Calu3 (cell line): ENCODE measurements at regions not wholly inside any gene's neighbourhood (a gene's known extent, or its start where the extent isn't known, plus 50 kb on each side); places are given as distances from the start of the nearest gene placed in this dataset.
A peak's percentile ranks its signal among the peaks of the same experiment; 100 is the strongest.

Experiments
- BruUV-seq: library from RNA; stranded (reverse); fragments of 400-500 nt; replicated peaks from 2 replicates; lab custom pipeline; 2021; lab: Mats Ljungman, UMichigan
- CTCF ChIA-PET: fragments of 300-600 bp; sonication (Branson Sonifier 250); formaldehyde crosslinking; loops from one replicate; lab custom pipeline; 2022; ENCODE audit warnings: antibody characterized with exemption; lab: Charles Lee
- DNase-seq: peaks from one replicate; pipeline ENCODE4 v3.0.0; 2022
- H3K27ac Mint-ChIP-seq: one replicate; pipeline ENCODE4 v1.8.0; 2022; ENCODE audit warnings: mixed read lengths; ENCODE audit not compliant: unreplicated experiment
- H3K27me3 Mint-ChIP-seq: one replicate; pipeline ENCODE4 v1.8.0; 2022; ENCODE audit warnings: mixed read lengths; ENCODE audit not compliant: unreplicated experiment
- H3K36me3 Mint-ChIP-seq: one replicate; pipeline ENCODE4 v1.8.0; 2022; ENCODE audit warnings: mild to moderate bottlenecking, moderate library complexity, mixed read lengths; ENCODE audit not compliant: insufficient read depth, unreplicated experiment
- H3K4me1 Mint-ChIP-seq: one replicate; pipeline ENCODE4 v1.8.0; 2022; ENCODE audit warnings: mild to moderate bottlenecking, low read depth, mixed read lengths; ENCODE audit not compliant: unreplicated experiment
- H3K4me3 Mint-ChIP-seq: one replicate; pipeline ENCODE4 v1.8.0; 2022; ENCODE audit warnings: mild to moderate bottlenecking, low read depth, moderate library complexity, mixed read lengths; ENCODE audit not compliant: unreplicated experiment
- H3K9me3 Mint-ChIP-seq: one replicate; pipeline ENCODE4 v1.8.0; 2022; ENCODE audit warnings: low read depth, mixed read lengths; ENCODE audit not compliant: unreplicated experiment
- intact Hi-C: fragments of 100-400 bp; cut with micrococcal nuclease; formaldehyde crosslinking; loops from one replicate; pipeline ENCODE4 v1.10.0; 2022; ENCODE audit not compliant: unreplicated experiment
- TF ChIP-seq, protein P1 (sequence below): fragments of 200-600 bp; IDR thresholded peaks from one replicate; pipeline ENCODE4 v1.8.0; 2022; ENCODE audit warnings: antibody characterized with exemption; ENCODE audit not compliant: unreplicated experiment

DNA sequence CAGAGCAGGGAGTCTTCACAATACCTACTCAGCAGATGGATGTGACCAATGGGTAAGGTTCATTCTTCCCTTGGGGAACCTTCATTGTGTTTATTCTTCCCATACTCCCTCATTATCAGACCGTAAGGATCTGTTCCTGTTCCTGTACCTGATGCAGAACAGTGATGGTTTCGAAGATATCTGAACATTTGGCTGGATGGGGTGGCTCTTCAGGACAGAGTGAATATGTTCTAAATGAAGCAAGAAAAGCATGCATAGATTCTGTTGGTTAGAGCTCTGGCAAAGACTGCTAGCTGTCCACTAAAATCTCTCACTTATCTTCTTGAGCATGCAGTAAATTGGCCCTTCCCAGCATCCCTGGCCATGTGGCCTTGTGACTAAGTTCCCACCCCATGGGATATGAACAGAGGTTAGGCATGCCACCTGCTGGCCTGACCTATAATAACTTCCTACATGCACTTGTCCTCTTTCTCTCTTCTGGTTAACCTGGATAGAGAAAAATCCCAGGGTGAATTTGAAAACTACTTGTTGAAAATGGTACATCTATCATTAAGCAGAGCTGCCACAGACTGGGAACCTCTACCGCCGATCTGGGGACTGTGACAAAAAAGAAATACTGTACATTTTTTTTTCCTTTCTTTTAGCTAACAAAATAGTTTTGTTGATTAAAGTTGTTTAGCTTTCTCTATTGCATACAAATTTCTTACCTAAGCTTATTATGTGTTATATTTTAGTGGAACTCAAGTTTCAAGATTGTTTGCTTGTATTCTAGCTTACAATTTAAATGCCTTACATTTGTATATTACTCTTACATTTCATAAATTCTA lies 60.0 kb upstream of the BANK1 start:
- CTCF ChIA-PET: interaction anchor here (0.8 to 0.9 kb wide), 2 partner anchors 562 to 823 kb away, joined by 3 read pairs; no protein-coding TSS in a partner anchor
- no peaks in the 10 kb centered on the region for H3K36me3 Mint-ChIP-seq
- DNase-seq: peak; percentile 60
- no peak overlapping the region for H3K27ac Mint-ChIP-seq
- no peaks in the 10 kb centered on the region for H3K27me3 Mint-ChIP-seq
- intact Hi-C loops: loop anchor here (1.0 to 5.0 kb wide), 4 partner anchors 383 to 561 kb away; partner anchors contain the start of gene PPP3CA
- H3K4me3 Mint-ChIP-seq: no peak overlapping the region
- no TSS peak for BruUV-seq
- TF ChIP-seq, protein P1, sequence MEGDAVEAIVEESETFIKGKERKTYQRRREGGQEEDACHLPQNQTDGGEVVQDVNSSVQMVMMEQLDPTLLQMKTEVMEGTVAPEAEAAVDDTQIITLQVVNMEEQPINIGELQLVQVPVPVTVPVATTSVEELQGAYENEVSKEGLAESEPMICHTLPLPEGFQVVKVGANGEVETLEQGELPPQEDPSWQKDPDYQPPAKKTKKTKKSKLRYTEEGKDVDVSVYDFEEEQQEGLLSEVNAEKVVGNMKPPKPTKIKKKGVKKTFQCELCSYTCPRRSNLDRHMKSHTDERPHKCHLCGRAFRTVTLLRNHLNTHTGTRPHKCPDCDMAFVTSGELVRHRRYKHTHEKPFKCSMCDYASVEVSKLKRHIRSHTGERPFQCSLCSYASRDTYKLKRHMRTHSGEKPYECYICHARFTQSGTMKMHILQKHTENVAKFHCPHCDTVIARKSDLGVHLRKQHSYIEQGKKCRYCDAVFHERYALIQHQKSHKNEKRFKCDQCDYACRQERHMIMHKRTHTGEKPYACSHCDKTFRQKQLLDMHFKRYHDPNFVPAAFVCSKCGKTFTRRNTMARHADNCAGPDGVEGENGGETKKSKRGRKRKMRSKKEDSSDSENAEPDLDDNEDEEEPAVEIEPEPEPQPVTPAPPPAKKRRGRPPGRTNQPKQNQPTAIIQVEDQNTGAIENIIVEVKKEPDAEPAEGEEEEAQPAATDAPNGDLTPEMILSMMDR: peak; percentile 31
- no peaks in the 10 kb centered on the region for H3K9me3 Mint-ChIP-seq
- no peaks in the 10 kb centered on the region for H3K4me1 Mint-ChIP-seq

DNA sequence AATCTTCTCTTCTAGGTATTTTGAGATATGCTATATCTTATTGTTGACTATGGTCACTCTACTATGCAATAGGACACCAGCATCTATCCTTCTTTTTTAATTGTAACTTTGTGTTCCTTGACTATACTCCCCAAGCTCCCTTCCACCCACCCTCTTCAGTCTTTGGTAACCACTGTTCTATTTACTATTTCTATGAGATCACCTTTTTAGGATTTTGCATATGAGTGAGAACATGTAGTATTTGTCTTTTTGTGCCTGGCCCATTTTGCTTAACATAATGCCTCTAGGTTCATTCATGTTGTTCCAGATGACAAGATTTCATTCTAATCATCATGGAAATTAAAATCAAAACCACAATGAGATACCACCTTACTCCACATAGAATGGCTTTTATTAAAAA lies 63.3 kb upstream of the BANK1 start:
- CTCF ChIA-PET: no interaction called here
- Mint-ChIP-seq H3K36me3 (no peaks in the 10 kb centered on the region), H3K4me1 (peaks cover 10% of the 10 kb centered on the region), H3K27ac (no peak overlapping the region), H3K27me3 (no peaks in the 10 kb centered on the region), H3K4me3 (no peak overlapping the region), H3K9me3 (no peaks in the 10 kb centered on the region)
- TF ChIP-seq, protein P1: no peak
- DNase-seq: no peak
- no TSS peak for BruUV-seq
- intact Hi-C loops: no loop called here

DNA sequence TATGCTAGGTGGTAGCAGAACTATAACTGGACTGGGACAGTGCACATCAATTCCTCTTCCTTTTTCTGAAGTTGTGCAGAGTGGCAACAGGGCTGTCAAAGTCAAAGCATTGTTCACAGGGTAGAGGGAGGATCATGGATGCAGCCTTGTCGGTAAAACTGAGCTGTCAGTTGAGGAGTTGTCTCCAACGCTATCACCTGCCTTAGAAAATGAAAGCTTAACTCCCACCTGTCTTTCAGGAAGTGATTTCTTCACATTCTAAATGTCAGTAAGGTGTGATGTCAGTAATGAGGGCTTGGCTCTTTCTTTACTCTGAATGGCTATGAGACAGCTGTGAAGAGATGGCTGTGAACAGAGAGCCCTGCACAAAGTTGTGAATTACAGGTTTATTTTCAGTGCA lies 66.4 kb upstream of the BANK1 start:
- Mint-ChIP-seq H3K9me3 (no peaks in the 10 kb centered on the region), H3K36me3 (no peaks in the 10 kb centered on the region), H3K27me3 (no peaks in the 10 kb centered on the region), H3K4me3 (no peak overlapping the region), H3K27ac (no peak overlapping the region), H3K4me1 (peaks cover 10% of the 10 kb centered on the region)
- DNase-seq: no peak
- intact Hi-C loops: no loop called here
- BruUV-seq: no TSS peak
- CTCF ChIA-PET: no interaction called here
- TF ChIP-seq, protein P1: no peak

DNA sequence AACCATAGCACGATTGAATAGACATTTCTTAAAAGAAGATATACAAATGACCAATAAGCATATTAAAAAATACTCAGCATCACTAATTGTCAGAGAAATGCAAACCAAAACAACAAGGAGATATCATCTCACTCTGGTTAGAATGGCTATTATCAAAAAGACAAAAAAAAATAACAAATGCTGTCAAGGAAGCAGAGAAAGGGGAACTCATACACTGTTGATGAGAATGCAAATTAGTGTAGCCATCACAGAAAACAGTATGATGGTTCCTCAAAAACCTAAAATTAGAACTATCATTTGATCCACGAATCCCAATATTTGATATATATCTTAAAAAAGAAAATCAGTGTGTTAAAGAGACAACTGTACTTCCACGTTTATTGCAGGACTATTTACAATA lies 71.7 kb upstream of the BANK1 start:
- no peaks in the 10 kb centered on the region for H3K36me3 Mint-ChIP-seq
- H3K27ac Mint-ChIP-seq: no peak overlapping the region
- no peaks in the 10 kb centered on the region for H3K27me3 Mint-ChIP-seq
- TF ChIP-seq, protein P1: no peak
- intact Hi-C loops: no loop called here
- CTCF ChIA-PET: no interaction called here
- BruUV-seq: no TSS peak
- DNase-seq: no peak
- H3K4me1 Mint-ChIP-seq: peaks cover 6% of the 10 kb centered on the region
- peaks cover 4% of the 10 kb centered on the region for H3K9me3 Mint-ChIP-seq
- H3K4me3 Mint-ChIP-seq: no peak overlapping the region
